ENCODE measurements at regions not wholly inside any gene's neighbourhood (a gene's known extent, or its start where the extent isn't known, plus 50 kb on each side); places are given as distances from the start of the nearest gene placed in this dataset.

- TF ChIP-seq, protein P1, sequence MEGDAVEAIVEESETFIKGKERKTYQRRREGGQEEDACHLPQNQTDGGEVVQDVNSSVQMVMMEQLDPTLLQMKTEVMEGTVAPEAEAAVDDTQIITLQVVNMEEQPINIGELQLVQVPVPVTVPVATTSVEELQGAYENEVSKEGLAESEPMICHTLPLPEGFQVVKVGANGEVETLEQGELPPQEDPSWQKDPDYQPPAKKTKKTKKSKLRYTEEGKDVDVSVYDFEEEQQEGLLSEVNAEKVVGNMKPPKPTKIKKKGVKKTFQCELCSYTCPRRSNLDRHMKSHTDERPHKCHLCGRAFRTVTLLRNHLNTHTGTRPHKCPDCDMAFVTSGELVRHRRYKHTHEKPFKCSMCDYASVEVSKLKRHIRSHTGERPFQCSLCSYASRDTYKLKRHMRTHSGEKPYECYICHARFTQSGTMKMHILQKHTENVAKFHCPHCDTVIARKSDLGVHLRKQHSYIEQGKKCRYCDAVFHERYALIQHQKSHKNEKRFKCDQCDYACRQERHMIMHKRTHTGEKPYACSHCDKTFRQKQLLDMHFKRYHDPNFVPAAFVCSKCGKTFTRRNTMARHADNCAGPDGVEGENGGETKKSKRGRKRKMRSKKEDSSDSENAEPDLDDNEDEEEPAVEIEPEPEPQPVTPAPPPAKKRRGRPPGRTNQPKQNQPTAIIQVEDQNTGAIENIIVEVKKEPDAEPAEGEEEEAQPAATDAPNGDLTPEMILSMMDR (conservative IDR thresholded peaks at IDR 0.05) = no peak
- TF ChIP-seq ZFX (IDR thresholded peaks at IDR 0.05) = no peak
Measured at GRCh38 chr4:115501656-115502055, 388.2 kb upstream of the NDST4 start.

All from C4-2B (cell line).